Inflammatory macrophage (primary cell): ENCODE measurements at regions not wholly inside any gene's neighbourhood (a gene's known extent, or its start where the extent isn't known, plus 50 kb on each side); places are given as distances from the start of the nearest gene placed in this dataset.
A peak's percentile ranks its signal among the peaks of the same experiment; 100 is the strongest.

Experiments used
- DNase-seq, 2 donors: peaks; one replicate each; pipeline ENCODE4 v3.0.0-alpha.2; 2020 to 2022

DNA sequence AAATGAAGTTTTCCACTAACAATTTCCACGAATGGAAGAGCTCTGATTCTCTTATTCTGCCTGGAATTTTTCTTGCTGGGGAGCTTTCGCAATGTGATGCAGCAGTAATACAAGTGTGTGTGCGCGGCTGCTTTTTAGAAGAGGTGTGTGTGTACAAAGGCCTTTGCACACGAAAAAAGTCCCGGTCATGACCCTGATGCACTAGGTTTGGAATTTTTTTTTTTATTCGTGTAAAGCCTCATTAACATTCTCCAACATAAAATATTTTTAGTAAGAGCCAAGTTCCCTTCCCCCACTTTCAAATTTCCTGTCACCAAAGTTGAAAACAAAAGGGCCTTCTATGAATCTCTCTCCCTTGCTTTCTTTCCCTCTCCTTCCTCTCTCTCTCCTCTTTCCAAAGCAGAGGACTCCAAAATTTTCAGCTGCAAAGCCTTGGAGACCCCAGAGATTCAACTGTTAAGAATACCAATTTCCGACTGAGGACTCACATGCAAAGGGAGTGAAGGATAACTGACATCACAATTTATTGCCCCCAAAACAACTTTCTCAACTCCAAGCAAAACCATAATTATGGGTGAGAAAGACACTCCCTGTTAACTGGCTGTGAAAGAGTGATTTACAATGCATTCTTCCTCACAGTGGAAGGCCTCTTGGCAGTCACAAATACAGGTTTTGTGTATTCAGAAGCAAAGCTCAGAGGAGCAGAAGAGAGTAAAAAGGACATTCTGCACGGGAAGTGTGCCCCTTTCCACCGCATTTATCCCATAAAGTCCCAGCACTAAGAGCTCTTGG, 421.2 kb upstream of the JARID2 start:
- no peak for DNase-seq

DNA sequence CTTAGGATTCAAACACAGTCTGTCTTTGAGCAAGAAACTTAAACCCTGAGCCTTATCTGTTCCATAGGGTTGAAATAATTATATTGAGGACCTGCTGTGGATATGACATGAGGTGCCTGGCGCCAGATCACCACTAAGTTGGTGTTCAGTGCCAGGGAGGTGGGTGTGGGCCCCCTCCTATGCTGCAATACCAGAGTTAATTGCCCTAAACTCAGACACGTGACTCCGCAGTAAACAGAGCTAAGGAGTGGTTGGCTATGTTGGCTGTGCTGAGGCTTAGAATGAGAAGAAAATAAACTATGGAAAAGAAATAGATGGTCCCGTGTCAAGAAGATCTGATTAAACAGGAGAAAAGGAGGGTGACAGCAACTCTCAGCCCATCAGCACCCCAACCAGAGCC, 419.4 kb upstream of the JARID2 start:
- DNase-seq = no peak

DNA sequence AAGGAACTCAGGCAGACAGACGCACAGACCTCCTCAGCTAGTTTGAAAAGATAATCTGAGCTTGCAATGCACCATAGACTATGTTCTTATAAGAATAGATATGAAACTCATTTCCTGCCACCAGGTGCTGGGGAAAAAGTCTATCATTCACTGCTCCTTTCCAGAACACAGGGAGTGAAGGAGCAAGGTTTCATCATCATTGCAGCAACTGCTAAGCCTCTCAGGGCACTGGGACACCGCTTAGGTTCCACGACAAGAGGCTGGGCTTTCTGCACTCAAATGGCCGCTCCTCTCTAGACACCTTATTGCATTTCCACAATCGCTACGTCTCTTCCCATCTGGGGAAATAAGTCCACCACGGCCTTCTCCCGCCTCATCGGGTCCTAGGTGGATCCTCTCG, 418.5 kb upstream of the JARID2 start:
- DNase-seq = no peak

DNA sequence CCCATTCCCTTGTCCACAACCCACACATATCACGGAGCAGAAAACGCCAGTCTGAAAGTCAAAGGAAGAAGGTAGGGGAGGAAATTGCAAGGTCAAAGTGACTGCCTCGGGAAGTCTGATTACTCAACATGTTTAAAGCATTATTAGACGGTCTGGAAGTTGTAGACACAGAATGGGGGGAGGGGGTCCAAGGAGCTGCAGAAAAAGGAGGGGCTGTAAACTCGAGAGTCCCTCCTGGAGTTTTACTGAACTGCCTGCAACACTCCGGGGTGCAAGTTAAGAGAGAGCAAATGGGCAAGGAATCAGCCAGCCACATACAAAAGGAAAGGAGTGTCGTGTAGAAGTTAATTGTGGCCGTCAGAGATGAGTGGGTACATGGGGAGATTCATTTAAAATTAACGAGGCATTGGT, 417.7 kb upstream of the JARID2 start:
- peak in 1 of 2 donors; percentile 29 for DNase-seq

DNA sequence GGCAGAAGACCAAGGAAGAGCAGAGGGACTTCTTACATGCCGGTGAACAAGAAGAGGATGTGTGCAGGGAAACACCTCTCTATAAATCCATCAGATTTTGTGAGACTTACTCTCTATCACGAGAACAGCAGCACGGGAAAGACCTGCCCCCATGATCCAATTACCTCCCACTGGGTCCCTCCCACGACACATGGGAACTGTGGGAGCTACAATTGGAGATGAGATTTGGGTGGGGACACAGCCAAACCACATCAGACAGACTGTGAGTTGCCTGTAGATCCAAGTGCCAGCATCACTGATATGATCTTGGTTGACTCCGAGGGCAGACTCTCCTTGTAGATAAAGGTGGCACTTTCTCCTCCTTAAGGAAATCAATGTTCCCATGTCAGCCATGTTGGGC, 414.8 kb upstream of the JARID2 start:
- no peak for DNase-seq

DNA sequence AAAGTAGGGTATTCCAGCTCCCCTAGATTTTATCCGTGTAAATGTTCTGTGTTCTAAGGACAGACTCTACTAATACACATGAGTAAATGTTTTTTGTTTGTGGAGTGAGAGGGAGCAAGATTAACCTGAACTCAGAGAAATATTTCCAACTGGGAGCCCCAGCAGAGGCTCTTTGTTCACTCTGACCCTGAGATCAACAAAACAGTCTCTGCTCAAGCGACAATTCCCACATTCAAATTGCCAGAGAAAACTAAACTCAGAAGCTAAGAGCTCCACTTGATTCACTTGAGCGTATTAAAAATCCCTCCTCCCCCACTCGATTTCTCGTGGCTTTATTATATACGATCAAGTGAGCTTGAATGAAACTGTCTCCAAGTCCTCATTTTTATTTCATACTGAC, 413.9 kb upstream of the JARID2 start:
- DNase-seq = no peak

DNA sequence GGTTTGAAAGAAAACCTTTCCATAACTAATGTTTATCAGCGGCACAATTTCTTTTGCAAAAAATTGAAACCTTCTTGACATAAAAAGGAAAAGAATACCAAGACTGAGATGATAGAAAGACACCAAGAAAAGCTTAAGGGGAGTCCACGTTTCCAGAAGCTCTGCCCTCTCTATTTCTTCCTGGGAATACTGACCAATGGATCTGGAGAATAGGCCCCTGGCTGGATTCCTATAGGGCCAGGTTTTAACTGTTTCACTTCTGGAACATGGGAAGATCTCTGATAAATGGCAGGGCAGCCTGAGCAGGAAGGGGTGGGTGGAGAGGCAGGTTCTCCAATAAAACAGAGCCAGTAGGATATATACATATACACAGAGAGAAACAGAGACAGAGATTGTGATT, 413.4 kb upstream of the JARID2 start:
- no peak for DNase-seq

DNA sequence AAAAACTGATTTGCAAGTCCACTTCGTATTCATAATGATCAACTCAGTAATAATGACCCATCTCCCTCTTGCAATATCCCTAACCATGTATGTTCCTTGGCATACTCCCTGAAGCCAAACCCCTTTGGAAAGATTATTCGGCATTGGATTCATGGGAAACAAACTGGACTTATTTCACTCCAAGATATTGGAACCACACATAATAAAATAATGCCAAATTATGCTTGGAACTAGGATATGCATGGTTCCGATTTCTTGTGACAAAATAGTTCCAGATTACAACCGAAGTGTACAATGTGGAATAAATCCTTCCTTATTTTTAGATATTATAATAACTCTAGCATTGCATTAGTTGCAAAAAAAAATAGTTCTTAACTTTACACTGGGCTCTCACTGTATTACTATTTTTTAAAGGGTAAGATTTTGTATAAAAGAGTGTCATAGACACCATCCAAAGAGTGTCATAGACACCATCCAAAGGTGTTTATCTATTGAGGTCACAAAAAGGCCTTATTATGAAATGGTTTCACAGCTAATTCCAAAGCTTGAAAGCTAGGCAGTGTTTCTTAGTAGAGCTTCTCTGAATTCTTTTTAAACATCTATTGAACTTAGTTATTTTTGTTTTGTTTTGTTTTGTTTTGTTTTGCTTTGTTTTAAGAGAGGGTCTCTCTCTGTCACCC, 410.9 kb upstream of the JARID2 start:
- DNase-seq = no peak

DNA sequence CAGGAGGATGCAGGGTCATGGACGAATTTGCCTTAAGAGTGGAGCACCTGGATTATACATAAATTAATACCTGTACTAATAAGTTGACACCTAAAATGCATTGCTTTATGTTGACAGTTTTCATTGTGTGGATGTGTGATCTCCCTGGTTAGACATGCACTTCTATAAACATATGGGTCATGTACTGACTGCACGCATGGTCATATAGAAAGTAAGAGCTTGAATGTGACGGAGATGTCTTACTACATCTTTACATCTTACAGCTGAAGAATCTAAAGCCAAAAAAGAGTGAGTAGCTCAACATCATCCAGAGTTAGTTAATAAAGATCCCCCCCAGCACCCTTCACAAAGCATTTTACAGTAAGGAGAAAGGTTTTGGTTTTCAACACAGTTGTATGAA, 408.4 kb upstream of the JARID2 start:
- no peak for DNase-seq

DNA sequence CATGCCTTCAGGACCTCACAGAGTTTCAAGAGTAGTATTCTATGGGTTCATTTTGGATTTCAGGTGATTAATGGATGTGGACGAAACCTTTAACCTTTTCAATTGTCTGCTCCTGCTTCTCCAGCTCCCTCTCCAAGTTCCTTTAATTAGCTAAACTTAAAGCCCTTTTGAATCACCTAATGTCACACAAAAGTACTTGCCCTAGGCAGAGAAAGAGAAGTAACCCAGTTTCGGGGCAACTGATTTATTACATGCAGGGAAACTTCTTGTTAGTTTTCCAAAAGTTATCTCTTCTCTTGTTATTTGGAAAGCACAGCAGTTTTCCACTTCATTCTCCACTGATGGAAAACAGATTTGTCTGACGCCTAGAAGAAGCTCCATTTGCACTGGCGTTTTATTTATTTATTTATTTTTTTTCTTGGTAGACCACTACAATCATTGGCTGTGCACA, 407.7 kb upstream of the JARID2 start:
- no peak for DNase-seq

DNA sequence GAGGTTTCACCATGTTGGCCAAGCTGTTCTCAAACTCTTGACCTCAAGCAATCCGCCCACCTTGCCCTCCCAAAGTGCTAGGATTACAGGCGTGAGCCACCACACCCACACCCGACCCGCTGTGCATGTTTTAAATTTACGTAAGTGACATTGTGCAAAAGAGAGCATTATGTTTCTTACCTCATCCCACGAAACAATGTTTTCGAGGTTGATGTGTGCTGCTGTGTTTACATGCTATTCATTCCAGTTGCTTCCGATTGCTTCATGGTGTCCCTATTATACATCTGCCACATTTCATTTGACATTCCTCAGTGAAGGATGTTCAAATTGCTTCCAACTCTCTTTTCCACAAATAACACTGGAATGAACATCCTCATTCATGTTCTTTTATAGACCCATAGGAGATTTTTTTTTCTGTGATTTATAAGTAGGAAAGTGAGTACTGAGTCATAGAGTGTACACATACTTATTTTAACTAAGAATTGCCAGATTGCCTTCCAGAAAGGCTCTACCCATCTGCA, 403.9 kb upstream of the JARID2 start:
- peak; percentile 96 to 98 for DNase-seq

DNA sequence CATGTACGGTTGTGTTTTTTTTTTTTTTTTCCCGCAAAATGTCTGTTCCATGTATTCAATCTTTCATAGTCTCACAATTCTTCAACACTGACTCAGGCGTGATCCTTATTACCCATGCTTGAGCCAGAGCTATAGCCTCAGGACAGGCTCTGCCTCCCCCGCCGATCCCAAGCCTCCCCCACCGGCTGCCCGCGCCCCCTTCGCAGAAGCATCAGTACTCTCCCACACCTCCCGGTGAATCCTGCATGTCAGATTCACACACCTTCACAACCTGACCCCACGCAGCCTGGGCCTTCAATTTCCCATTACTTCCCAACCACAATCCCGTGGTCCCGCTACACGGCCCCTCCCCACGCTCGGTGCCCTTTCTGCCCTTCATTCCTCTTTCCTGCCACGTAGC, 401.5 kb upstream of the JARID2 start:
- no peak for DNase-seq

DNA sequence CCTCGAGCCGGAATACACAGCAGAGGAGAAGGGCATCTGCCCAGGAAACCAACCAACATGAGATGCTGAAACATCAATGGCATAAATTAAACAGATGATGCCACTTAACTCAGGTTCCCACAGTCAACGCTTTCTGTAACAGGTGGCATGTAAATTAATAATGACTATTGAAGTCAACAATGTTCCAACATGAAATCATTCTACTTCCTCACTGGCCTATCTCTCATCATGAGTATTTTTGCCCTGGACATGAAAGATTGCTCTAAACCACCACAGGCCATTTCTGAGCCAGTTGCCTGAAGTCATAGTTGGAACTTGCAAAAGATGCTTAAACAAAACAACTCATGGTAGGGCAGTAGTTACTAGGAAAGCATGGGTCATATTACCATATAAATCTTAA, 397.9 kb upstream of the JARID2 start:
- DNase-seq = no peak

DNA sequence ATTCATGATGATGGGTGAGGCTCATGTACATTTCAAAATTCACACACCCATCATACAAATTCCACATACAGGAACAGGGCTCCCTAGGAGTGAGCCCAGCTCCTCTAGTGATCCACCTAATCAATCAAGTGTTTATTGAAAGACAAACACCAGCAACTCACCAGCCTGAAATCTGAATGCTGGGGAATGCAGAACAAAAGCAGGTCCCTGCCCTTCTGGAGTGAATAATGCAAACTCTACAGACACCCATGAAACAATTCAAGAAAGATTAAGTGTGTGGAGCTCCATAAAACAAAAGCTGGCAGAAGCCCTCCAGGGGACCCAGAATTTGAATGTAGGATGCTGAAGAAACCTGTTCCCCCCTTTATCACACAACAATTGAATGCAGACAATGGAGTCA, 396.7 kb upstream of the JARID2 start:
- DNase-seq = no peak

DNA sequence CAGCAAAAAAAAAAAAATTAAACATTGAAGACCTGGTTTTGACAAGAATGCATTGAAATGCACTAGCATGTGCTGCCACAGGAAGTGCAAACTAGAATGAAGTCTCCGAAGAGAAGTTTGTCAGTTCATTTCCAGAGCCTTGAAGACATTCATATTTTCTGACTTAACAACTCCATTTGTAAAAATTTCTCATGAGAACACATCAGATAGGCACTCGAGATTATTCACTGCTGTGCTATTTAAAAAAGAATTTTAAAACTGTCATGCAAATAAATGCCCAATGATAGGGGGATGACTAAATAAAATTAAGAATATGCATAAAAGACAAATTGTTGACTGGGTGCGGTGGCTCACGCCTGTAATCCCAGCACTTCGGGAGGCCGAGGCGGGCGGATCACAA, 394.6 kb upstream of the JARID2 start:
- DNase-seq = no peak

DNA sequence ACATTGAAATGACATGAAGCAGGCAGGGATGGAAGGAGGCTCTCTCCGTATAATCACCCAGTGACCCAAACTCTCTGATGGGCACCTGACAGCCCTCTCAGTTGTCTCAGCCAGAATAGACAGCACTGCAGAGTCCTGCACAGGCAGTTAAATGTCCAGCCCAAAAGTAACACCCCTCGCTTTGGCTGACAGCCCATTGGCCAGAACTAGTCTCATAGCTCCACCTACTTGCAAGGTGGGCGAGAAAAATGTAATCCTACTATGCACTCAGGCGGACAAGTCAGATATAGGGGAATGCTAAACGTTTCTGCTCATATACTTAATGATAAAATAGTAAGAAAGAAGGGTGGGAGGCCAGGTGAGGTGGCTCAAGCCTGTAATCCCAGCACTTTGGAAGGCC, 393.5 kb upstream of the JARID2 start:
- no peak for DNase-seq

DNA sequence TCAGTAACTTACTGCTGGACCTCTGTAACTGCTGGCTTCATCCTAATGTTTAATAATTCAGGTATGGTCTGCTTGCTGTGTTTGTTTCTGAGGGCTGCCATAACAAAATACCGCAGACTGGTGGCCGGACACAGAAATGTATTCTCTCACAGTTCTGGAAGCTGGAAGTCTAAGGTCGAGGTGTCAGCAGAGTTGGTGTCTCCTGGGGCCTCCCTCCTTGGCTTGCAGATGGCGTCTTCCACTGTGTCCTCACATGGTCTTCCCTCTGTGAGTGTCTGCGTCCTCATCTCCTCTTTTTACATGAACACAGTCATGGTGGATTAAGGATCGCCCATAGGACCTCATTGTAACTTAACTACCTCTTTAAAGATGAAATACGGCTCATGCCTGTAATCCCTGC, 389.7 kb upstream of the JARID2 start:
- DNase-seq = no peak

DNA sequence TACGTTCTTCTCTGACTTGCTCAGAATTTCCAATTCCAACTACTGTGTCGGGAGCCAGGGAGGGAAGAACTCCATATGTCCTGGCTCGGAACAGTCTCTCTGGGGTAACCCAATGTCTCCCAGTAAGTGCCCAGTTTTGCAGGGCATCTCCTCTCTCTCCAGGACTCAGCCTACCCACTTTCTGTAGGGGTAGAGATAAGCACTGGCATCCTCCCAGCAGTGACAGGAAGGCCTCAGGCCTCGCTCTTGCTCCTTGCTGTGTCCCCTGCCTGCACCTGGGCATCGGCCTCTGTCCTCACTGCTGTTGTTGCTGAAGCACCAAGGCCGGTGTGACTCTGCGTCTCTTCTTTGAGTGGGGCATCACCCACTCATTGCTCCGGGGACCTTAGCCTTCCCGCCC, 388.9 kb upstream of the JARID2 start:
- DNase-seq = no peak

DNA sequence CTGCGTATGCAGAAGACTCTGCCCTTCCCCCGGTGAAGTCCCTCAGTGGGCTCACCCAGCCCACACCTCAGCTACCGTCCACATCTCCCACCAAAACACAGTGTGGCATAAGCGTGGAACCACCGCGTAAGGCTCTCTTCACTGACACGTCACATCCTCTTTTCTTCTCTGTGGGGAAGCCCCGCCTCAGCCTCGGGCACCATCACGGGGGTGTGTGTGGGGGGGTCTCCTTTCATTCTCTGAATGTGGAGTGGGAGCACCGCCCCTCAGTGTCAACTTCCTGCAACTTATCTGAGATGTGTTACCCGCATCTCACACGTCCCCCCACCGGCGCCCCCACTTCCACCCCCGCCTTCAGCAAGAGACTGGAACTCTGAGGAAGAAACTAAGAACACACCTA, 388.4 kb upstream of the JARID2 start:
- DNase-seq = peak; percentile 56 to 60

DNA sequence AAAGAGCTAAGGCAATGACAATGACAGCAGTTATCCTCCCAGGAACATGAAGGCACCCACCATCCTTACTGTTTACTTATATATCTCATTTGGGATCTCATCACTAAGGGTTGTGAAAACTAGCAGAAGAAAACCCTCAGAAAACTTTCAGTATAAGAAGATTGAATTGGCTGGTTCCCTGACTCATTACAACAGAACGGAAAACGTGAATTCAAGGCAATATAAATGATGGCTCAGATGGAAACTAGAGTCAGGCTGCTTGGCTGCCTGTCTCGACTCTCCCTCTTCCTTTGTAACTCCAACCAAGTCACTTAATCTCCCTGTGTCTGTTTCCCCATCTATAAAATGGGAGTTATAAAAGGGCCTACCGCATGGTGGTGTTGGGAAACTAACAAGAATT, 387.1 kb upstream of the JARID2 start:
- DNase-seq = no peak

DNA sequence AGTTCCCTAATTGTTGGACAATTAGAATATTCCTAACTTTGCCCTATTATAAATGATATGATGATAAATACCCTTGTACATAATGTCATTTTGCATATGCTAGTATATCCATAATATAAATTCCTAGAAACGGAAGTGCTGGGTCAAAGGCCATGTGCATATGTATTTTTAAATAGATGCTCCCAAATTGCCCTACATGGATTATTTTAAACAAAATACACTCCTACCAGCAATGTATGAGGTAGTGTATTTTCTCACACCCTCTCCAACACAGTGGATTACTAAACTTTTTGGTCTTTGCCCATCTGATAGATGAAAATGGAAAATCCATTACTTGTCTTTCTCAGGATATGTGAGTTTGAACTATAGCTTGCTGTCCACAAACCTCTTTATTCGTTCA, 385.1 kb upstream of the JARID2 start:
- DNase-seq = no peak

DNA sequence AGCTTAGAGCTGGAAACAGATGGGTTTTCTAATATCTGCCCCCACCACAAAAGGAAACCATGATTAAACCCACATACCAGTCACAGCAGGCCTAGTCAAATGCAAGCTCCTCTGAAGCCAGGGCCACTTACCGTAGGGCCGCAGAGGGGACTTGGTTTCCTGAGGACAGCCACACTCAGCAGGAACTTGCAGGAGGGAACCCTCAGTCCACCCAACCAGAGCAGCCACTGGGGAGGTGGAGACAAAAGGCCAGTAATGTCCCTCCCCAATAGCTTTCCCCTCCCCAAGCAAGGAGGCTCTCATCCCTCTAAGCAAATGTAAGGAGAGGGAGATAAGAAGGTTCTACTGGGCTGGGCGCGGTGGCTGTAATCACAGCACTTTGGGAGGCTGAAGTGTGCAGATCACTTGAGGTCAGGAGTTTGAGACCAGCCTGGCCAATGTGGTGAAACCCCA, 384.4 kb upstream of the JARID2 start:
- DNase-seq = no peak

DNA sequence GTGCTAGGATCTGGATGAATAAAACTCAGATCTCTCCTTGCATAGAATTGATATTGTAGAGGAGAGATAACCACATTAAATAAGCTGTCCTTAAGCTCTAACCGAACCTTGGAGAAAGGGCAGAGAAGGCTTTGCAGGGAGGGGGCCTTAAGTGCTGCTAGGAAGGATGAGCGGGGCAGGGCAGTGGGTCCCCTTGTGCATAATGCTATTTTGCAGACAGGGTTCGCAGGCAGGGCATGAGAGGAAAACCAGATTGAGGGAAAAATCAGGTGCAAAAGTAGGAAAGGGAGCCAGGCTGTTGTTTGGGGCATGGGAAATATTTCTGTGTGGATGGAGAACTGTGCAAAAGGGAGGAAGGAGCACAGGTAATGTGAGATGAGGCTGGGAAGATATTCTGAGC, 383.0 kb upstream of the JARID2 start:
- DNase-seq = no peak
